ENCODE measurements at regions not wholly inside any gene's neighbourhood (a gene's known extent, or its start where the extent isn't known, plus 50 kb on each side); places are given as distances from the start of the nearest gene placed in this dataset.

GRCh38 chr9:111212874-111213273, 117.2 kb downstream of the OR2K2 start:
- no peak overlapping the region for H2BK120ac ChIP-seq (ENCODE audit: low read depth, low read length)
- H3K14ac ChIP-seq (replicated peaks; ENCODE audit: low read depth, low read length), result no peak overlapping the region
- H3K9me1 ChIP-seq (ENCODE audit: insufficient read depth, low read length), result no peaks in the 10 kb centered on the region
- no peaks in the 10 kb centered on the region for H4K20me1 ChIP-seq (ENCODE audit: insufficient read depth, low read length)
- H3K79me1 ChIP-seq (ENCODE audit: low read depth in 1 of 2, low read length in 2 of 2), result no peaks in the 10 kb centered on the region
- dilution Hi-C loops (cut with HindIII; ENCODE audit: low sequenced_read_pairs, unreplicated experiment), result no loop called here
- no peak overlapping the region for H3K4me3 ChIP-seq (ENCODE audit: insufficient read depth, low read depth, low read length)
- DNase-seq, result no peak
- H4K8ac ChIP-seq (ENCODE audit: low read depth in 2 of 2, low read length in 2 of 2), result no peak overlapping the region
- no peak overlapping the region for H2AK9ac ChIP-seq (replicated peaks; ENCODE audit: low read depth, low read length, poor library complexity)
- no TSS peak for BruUV-seq (replicated peaks)
- in situ Hi-C loops (cut with MboI; ENCODE audit: low sequenced_read_pairs), result no loop called here
- no peak overlapping the region for H3K9ac ChIP-seq (ENCODE audit: low read depth, low read length)
- H3K4me2 ChIP-seq (ENCODE audit: low read depth, low read length), result no peak overlapping the region
- H2BK5ac ChIP-seq (ENCODE audit: low read depth, low read length, poor library complexity, severe bottlenecking), result no peak overlapping the region
- no peaks in the 10 kb centered on the region for H3K27me3 ChIP-seq (ENCODE audit: control insufficient read depth, insufficient read depth, low read length)
- H2BK20ac ChIP-seq (ENCODE audit: low read depth, low read length), result no peak overlapping the region
- H3K18ac ChIP-seq (ENCODE audit: low read depth, low read length), result no peak overlapping the region
- H3K23ac ChIP-seq (ENCODE audit: low read depth, low read length), result no peak overlapping the region
- no peak overlapping the region for H2BK15ac ChIP-seq (ENCODE audit: low read depth, low read length)
- H3K4ac ChIP-seq (ENCODE audit: low read depth, low read length), result no peak overlapping the region
- CTCF ChIA-PET, result interaction anchor here (1.2 kb wide), 1 partner anchor 10 kb away, joined by 4 read pairs; no protein-coding TSS in a partner anchor
- H3K27ac ChIP-seq (ENCODE audit: insufficient read depth, low read length), result no peak overlapping the region
- no peak overlapping the region for H2AFZ ChIP-seq (replicated peaks; ENCODE audit: low read length, poor library complexity)
- intact Hi-C loops (cut with micrococcal nuclease), result no loop called here
- no CpG with 5 or more reads among the region's 6 CpGs for WGBS, 2 experiments (ENCODE audit: extremely low coverage in 2 of 2, insufficient read length in 1 of 2)
- H3K4me1 ChIP-seq (ENCODE audit: control insufficient read depth, insufficient read depth, low read length), result no peaks in the 10 kb centered on the region
- ATAC-seq (ENCODE audit: low read depth), result no peak
- no peaks in the 10 kb centered on the region for H3K36me3 ChIP-seq (ENCODE audit: control insufficient read depth, insufficient read depth, low read length)
- H4K5ac ChIP-seq (ENCODE audit: low read depth, low read length), result no peak overlapping the region
- H3K56ac ChIP-seq (ENCODE audit: extremely low read depth, insufficient read depth, low read length), result no peak overlapping the region
- POLR2A ChIA-PET (ENCODE audit: unreplicated experiment), result no interaction called here
- no peaks in the 10 kb centered on the region for H3K9me3 ChIP-seq (ENCODE audit: control insufficient read depth, insufficient read depth, low read length)
- no peak for TF ChIP-seq MXI1 (IDR thresholded peaks at IDR 0.05; ENCODE audit: borderline replicate concordance, low read depth, low read length)
- no peak for TF ChIP-seq POLR2A (IDR thresholded peaks at IDR 0.05; ENCODE audit: low read depth, low read length)
- no peak for TF ChIP-seq CHD1 (IDR thresholded peaks at IDR 0.05; ENCODE audit: low read depth, low read length)
- TF ChIP-seq CTCF (conservative IDR thresholded peaks at IDR 0.05; ENCODE audit: low read depth, low read length), result no peak
- TF ChIP-seq ELK1 (IDR thresholded peaks at IDR 0.05; ENCODE audit: borderline replicate concordance, low read depth, low read length), result no peak
- TF ChIP-seq SMC3 (IDR thresholded peaks at IDR 0.05; ENCODE audit: low read depth, low read length), result no peak
- TF ChIP-seq MAFK (IDR thresholded peaks at IDR 0.05; ENCODE audit: low read depth, low read length), result no peak
- no peak for TF ChIP-seq RCOR1 (IDR thresholded peaks at IDR 0.05; ENCODE audit: insufficient replicate concordance, low read length)
- no peak for TF ChIP-seq BHLHE40 (IDR thresholded peaks at IDR 0.05; ENCODE audit: low read depth, low read length)
- TF ChIP-seq MAZ (IDR thresholded peaks at IDR 0.05; ENCODE audit: borderline replicate concordance, low read depth, low read length), result no peak
- no peak for TF ChIP-seq NFE2L2 (IDR thresholded peaks at IDR 0.05; ENCODE audit: low read depth, low read length)
- no peak for TF ChIP-seq USF2 (IDR thresholded peaks at IDR 0.05; ENCODE audit: low read depth, low read length)
- TF ChIP-seq RFX5 (IDR thresholded peaks at IDR 0.05; ENCODE audit: low read depth, low read length), result no peak
- TF ChIP-seq FOS (IDR thresholded peaks at IDR 0.05; ENCODE audit: low read depth, low read length), result no peak
- no peak for TF ChIP-seq RAD21 (IDR thresholded peaks at IDR 0.05; ENCODE audit: low read length)
- H2AK5ac ChIP-seq (ENCODE audit: low read depth, low read length), result no peak overlapping the region
- H4K91ac ChIP-seq (ENCODE audit: insufficient read depth, low read depth, low read length), result no peak overlapping the region

Data from IMR-90 (cell line).